Nephron progenitor cell (in vitro differentiated cells): ENCODE measurements at regions not wholly inside any gene's neighbourhood (a gene's known extent, or its start where the extent isn't known, plus 50 kb on each side); places are given as distances from the start of the nearest gene placed in this dataset.

Experiments used
- DNase-seq: peaks from one replicate; pipeline ENCODE4 v3.0.0; 2021
- H3K27ac Mint-ChIP-seq: 2 replicates; pipeline ENCODE4 v1.8.0; 2021; ENCODE audit warnings: mild to moderate bottlenecking, moderate library complexity, mixed read lengths
- H3K27me3 Mint-ChIP-seq: 2 replicates; pipeline ENCODE4 v1.8.0; 2021; ENCODE audit warnings: mild to moderate bottlenecking, low read depth, mixed read lengths; ENCODE audit not compliant: poor library complexity
- H3K36me3 Mint-ChIP-seq: 2 replicates; pipeline ENCODE4 v1.8.0; 2021; ENCODE audit warnings: low read depth, mixed read lengths
- H3K4me1 Mint-ChIP-seq: 2 replicates; pipeline ENCODE4 v1.8.0; 2021; ENCODE audit warnings: mixed read lengths
- H3K4me3 Mint-ChIP-seq: 2 replicates; pipeline ENCODE4 v1.8.0; 2021; ENCODE audit warnings: mild to moderate bottlenecking, moderate library complexity, mixed read lengths
- H3K9me3 Mint-ChIP-seq: 2 replicates; pipeline ENCODE4 v1.8.0; 2021; ENCODE audit warnings: mild to moderate bottlenecking, moderate library complexity, mixed read lengths
- TF ChIP-seq, protein P1 (sequence below): fragments of 200-600 bp; sonication (generic); IDR thresholded peaks from 2 replicates; pipeline ENCODE4 v1.5.0; 2021; ENCODE audit warnings: antibody characterized with exemption

- peaks cover 4% of the 10 kb centered on the region for H3K27me3 Mint-ChIP-seq
- H3K9me3 Mint-ChIP-seq: peaks cover 66% of the 10 kb centered on the region
- H3K4me1 Mint-ChIP-seq: peaks cover 10% of the 10 kb centered on the region
- no peak for DNase-seq
- H3K27ac Mint-ChIP-seq: peak overlapping the region; percentile 52
- TF ChIP-seq, protein P1, sequence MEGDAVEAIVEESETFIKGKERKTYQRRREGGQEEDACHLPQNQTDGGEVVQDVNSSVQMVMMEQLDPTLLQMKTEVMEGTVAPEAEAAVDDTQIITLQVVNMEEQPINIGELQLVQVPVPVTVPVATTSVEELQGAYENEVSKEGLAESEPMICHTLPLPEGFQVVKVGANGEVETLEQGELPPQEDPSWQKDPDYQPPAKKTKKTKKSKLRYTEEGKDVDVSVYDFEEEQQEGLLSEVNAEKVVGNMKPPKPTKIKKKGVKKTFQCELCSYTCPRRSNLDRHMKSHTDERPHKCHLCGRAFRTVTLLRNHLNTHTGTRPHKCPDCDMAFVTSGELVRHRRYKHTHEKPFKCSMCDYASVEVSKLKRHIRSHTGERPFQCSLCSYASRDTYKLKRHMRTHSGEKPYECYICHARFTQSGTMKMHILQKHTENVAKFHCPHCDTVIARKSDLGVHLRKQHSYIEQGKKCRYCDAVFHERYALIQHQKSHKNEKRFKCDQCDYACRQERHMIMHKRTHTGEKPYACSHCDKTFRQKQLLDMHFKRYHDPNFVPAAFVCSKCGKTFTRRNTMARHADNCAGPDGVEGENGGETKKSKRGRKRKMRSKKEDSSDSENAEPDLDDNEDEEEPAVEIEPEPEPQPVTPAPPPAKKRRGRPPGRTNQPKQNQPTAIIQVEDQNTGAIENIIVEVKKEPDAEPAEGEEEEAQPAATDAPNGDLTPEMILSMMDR: no peak
- no peak overlapping the region for H3K4me3 Mint-ChIP-seq
- H3K36me3 Mint-ChIP-seq: peaks cover 42% of the 10 kb centered on the region
Measured at GRCh38 chr14:59061292-59061691, 127.2 kb upstream of the DAAM1 start.

- Mint-ChIP-seq H3K4me1 (peaks cover 10% of the 10 kb centered on the region), H3K9me3 (peaks cover 66% of the 10 kb centered on the region), H3K4me3 (no peak overlapping the region), H3K36me3 (peaks cover 42% of the 10 kb centered on the region), H3K27ac (no peak overlapping the region), H3K27me3 (peaks cover 4% of the 10 kb centered on the region)
- no peak for DNase-seq
- TF ChIP-seq, protein P1: no peak
Measured at GRCh38 chr14:59063259-59063658, 125.2 kb upstream of the DAAM1 start.

DNA sequence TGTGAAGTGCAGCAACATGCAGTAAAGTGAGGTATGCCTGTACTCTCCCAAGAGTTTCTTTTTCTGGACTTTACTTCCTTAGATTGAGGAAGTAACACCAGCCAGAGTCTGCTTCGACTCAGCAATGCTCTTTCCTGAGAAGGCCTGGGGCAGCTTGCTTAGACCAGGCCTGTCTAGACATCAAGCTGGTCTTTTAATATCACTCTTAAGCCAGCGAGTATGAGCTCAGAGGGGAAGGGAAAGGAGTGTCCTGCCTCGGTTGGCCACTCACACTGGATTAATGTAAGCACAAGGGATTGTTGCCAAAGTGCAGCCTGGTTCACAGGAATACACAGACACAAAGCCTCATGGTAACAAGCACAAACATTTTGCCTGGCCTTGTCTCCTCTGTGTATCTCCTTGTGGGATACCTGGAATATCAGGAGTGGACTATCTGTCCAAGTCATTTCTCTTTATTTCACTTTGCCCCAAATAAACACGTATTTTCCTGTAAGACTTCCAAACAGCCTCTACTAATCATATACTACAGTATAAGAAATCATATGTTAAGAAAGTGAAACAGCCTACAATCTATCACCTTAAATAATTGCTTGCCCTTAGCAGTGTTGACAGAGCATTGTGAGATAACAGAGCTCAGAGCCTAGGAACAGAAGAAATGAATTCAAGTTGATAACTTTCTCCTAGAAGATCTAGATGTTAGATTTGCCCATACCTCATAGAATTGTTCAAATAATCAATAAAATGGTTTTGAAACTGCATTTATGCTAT, 121.2 kb upstream of the DAAM1 start:
- Mint-ChIP-seq H3K4me1 (peaks cover 9% of the 10 kb centered on the region), H3K4me3 (no peak overlapping the region), H3K27me3 (peaks cover 4% of the 10 kb centered on the region), H3K36me3 (peaks cover 20% of the 10 kb centered on the region), H3K27ac (no peak overlapping the region), H3K9me3 (peaks cover 41% of the 10 kb centered on the region)
- DNase-seq: no peak
- TF ChIP-seq, protein P1: no peak

DNA sequence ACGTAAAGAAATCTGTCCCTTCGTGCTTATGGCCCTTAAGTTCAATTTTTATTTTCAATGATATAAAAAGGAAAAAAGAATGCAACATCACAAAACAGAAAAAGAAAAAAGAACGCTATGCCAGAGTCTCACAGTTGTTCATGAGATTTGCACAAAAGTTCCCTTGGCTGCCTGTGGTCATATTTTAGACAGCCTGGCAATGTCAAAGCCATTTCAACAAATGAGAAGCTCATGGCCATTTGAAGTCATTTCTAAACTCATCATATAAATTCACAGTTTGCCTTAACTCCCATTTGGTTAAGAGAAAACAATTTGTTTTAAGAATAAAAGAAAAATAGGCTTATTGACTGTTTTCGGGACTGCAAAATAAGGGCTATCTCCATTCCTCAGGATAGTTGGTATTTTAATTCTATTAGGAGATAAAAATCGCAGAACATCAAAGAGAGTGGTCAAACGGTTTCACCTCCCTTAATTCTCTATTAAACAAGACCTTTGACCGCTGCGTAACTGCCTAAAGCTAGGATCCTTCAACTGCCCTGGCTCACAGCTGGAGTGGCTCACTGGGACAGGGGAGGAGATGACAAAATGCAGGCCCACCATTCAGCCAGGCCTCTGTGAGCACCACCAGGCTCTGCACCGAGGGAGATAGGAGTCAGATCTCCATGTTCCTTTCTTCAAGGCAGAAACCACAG, 119.2 kb upstream of the DAAM1 start:
- peaks cover 4% of the 10 kb centered on the region for H3K27me3 Mint-ChIP-seq
- peaks cover 22% of the 10 kb centered on the region for H3K9me3 Mint-ChIP-seq

DNA sequence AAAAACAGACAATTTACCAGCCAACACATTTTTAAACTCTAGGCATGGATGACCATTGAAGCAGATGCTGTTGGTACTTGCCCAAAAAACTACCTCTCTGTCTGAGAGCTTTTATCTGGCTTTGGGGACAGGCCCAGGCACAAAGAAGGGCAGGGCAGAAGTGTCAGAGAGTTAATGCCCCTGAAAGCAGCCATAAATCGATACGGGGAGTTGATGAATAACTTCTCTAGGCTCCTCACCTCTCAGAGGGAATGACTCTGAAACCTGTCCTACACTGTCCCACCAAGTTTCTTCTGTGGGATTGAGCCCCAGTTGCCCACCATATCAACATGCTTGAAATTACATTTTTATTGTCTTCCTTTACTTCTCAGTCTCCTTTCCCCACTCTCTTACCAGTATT, 113.0 kb upstream of the DAAM1 start:
- H3K9me3 Mint-ChIP-seq: peaks cover 4% of the 10 kb centered on the region
- TF ChIP-seq, protein P1: no peak
- H3K27ac Mint-ChIP-seq: peak overlapping the region; percentile 9
- no peak for DNase-seq
- H3K4me1 Mint-ChIP-seq: no peaks in the 10 kb centered on the region
- no peak overlapping the region for H3K4me3 Mint-ChIP-seq
- H3K27me3 Mint-ChIP-seq: no peaks in the 10 kb centered on the region
- no peaks in the 10 kb centered on the region for H3K36me3 Mint-ChIP-seq

More for the DNA sequence above, 119.2 kb upstream of the DAAM1 start:
- H3K4me1 Mint-ChIP-seq: peaks cover 9% of the 10 kb centered on the region
- no peak overlapping the region for H3K4me3 Mint-ChIP-seq
- H3K36me3 Mint-ChIP-seq: peaks cover 11% of the 10 kb centered on the region
- H3K27ac Mint-ChIP-seq: no peak overlapping the region
- TF ChIP-seq, protein P1: no peak
- no peak for DNase-seq
